Fibroblast of mammary gland (primary cell): ENCODE measurements at regions not wholly inside any gene's neighbourhood (a gene's known extent, or its start where the extent isn't known, plus 50 kb on each side); places are given as distances from the start of the nearest gene placed in this dataset.

Experiments
- DNase-seq: peaks from one replicate; pipeline ENCODE4 v3.0.0-alpha.2; 2010; ENCODE audit warnings: low read depth
- H3K4me3 ChIP-seq: 2 replicates; pipeline ENCODE4 v1.5.1; 2011; ENCODE audit warnings: low read depth, mild to moderate bottlenecking, low read length, moderate library complexity; ENCODE audit not compliant: control insufficient read depth
- TF ChIP-seq, protein P1 (sequence below): conservative IDR thresholded peaks from 2 replicates; pipeline ENCODE4 v1.5.1; 2011; ENCODE audit warnings: low read depth, low read length, inconsistent platforms; ENCODE audit not compliant: control insufficient read depth, insufficient read depth

DNA sequence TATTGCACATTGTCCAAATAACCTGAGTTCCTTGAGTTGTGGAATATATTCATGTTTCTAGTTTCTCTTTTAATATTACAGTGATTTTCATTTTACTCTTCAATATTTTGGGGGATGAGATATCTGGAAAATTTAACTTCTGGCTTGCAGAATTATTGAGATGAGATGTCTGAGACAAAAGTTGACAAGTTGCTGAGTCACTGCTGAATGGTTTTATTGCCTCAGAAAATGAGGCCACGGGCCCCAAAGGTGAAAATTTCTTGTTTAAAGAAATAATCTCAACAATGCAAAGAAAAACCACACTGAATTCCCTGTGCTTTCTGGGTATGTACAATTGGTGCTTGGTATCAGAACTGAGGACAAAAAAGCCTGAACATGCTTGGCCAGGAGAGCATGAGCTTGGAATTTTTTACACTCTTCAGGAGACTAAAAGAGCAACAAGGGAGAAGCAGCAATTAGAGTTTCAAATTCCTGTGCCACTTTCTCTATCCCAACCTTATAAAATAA is 129.2 kb upstream of the TOM1L1 start:
- no peak overlapping the region for H3K4me3 ChIP-seq
- no peak for DNase-seq
- TF ChIP-seq, protein P1, sequence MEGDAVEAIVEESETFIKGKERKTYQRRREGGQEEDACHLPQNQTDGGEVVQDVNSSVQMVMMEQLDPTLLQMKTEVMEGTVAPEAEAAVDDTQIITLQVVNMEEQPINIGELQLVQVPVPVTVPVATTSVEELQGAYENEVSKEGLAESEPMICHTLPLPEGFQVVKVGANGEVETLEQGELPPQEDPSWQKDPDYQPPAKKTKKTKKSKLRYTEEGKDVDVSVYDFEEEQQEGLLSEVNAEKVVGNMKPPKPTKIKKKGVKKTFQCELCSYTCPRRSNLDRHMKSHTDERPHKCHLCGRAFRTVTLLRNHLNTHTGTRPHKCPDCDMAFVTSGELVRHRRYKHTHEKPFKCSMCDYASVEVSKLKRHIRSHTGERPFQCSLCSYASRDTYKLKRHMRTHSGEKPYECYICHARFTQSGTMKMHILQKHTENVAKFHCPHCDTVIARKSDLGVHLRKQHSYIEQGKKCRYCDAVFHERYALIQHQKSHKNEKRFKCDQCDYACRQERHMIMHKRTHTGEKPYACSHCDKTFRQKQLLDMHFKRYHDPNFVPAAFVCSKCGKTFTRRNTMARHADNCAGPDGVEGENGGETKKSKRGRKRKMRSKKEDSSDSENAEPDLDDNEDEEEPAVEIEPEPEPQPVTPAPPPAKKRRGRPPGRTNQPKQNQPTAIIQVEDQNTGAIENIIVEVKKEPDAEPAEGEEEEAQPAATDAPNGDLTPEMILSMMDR = no peak

DNA sequence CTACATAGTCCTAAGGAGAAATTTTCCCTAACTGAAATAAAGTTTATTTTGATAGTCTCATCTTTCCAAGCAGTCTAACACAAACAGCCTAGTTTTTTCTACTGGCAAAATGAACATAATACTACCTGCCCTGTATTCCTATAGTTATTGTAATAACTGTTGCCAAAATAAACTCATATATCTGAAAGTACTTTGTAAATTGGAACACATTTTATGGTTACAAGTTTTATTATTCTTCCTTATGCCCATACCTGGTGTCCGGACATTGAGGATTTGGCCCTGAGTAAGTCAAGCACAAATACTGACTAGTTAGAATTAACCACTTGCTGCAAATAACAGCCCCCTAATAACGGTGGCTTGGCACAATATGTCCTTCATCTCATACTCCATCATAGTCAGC is 120.4 kb upstream of the TOM1L1 start:
- H3K4me3 ChIP-seq = no peak overlapping the region
- TF ChIP-seq, protein P1 = no peak
- no peak for DNase-seq

DNA sequence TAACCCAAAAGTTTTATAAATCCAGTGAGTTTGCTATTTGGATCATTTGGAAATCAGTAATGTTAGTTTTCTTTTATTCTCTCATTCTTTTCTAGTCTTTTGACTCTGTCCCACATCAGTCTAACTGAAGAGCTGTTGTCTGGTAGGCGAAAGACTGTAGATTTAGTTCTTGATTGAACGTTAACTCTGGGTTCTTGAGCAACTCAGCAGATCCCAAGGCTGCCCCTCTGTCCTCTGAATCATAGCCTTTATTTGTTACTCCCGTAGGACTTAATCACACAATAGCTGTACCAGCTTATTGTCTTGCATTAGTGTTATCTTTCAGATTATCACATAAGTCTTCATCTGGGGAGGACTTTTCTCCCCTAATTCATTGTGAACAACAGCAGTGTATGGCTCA is 119.3 kb upstream of the TOM1L1 start:
- no peak overlapping the region for H3K4me3 ChIP-seq
- TF ChIP-seq, protein P1 = no peak
- no peak for DNase-seq

DNA sequence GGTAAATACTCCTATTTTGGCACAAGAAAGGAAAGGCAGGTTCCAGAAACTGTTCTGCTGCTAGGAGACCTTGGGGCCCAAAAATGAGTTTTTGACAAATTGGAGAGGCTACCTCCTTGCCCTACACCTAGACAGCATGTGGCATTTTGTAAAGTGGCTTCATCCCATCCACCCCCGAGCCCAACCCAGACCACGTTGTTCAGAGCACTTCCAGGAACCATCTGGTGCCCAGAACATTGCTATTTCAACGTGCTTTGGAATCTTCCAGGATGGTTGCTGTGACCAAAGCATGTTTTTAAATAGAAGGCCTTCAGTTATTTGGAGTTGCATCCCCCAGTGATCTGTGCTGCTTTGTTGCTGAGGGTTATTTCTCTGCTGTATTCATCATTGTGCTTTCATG is 116.3 kb upstream of the TOM1L1 start:
- no peak overlapping the region for H3K4me3 ChIP-seq
- TF ChIP-seq, protein P1 = no peak
- no peak for DNase-seq

DNA sequence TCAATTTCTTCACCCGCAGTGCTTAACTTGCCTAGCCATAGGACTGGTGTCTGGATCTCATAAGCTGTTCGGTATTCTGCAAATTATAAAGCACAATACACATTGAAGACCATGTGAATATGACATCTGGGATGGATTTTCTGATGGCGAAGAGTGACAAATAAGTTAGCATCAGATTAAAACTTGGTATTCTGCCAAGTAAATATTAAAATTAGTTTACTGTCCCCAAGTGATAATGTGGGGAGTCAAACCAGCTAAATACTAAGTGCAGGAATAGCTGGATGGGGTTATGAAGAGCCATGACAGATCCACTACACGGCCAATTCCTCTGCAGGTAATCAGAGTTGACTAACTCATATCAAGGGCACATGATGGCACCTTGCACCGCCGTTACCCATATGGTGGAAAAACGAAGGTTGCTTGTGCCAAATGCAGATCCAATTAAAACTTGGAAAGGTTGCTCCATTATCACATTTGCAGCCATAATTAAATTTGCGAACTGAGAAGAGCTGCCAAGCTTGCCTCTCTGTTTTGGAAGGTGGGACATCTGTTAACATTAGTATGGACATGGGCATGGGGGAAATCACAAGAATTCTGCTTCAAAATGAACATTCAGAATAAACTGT is 114.9 kb upstream of the TOM1L1 start:
- DNase-seq = no peak
- H3K4me3 ChIP-seq = no peak overlapping the region
- TF ChIP-seq, protein P1 = no peak

DNA sequence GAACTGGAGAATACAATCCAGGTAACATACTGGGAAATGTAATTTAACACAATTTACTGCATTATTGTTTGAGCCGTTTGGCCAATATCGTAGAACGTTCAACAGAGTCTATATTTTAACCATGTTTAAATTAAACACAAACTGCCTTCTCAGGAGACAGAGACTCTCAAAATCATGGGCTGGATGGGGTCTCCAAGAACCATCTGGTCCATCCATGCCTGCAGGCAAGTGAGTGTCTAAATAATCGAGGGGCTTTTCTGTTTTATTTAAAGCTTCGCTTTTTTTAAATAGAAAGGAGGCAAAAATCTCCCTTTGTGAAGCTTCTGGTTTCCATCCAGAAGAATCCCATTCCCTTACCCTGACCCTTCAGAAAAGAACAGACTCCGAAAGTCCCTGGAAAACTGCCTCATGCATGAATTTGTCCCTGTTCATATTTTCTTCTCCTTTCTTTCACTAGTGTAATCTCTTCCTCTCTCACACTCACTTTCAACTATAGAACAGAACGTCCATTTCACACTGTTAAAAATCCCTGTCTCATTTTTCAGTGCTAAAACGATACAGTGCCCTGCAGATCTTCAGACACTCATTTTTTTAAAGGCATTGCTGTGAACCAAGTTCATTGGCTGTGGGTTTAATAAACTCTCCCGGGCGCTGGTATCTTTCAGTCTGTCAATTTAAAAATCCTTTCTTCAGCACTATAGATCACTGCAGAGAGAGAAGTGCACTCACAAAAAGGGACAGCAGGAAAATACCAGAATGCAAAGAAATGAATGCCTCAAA is 111.4 kb upstream of the TOM1L1 start:
- no peak overlapping the region for H3K4me3 ChIP-seq
- no peak for DNase-seq
- TF ChIP-seq, protein P1 = no peak
